ENCODE measurements at regions not wholly inside any gene's neighbourhood (a gene's known extent, or its start where the extent isn't known, plus 50 kb on each side); places are given as distances from the start of the nearest gene placed in this dataset.

- Mint-ChIP-seq H3K27me3 (peaks cover 3% of the 10 kb centered on the region), H3K36me3 (ENCODE audit: low read depth) (no peaks in the 10 kb centered on the region), H3K4me3 (no peak overlapping the region), H3K9me3 (peaks cover 2% of the 10 kb centered on the region), H3K27ac (no peak overlapping the region), H3K4me1 (ENCODE audit: low read depth) (no peaks in the 10 kb centered on the region)
- ChIA-PET CTCF (no interaction called here), POLR2A (no interaction called here)
- ATAC-seq = no peak
- TF ChIP-seq CTCF (IDR thresholded peaks at IDR 0.05) = no peak
- intact Hi-C loops (cut with micrococcal nuclease) = no loop called here
- no peak for DNase-seq
Measured at GRCh38 chr10:21157664-21158063, 260.6 kb upstream of the NEBL start.

GRCh38 chr10:21150166-21150565 lies 253.1 kb upstream of the NEBL start:
- POLR2A ChIA-PET = no interaction called here
- DNase-seq (no peak), ATAC-seq (no peak)
- no peak for TF ChIP-seq CTCF (IDR thresholded peaks at IDR 0.05)
- Mint-ChIP-seq H3K4me3 (no peak overlapping the region), H3K9me3 (no peaks in the 10 kb centered on the region), H3K36me3 (ENCODE audit: low read depth) (no peaks in the 10 kb centered on the region), H3K27ac (no peak overlapping the region), H3K4me1 (ENCODE audit: low read depth) (no peaks in the 10 kb centered on the region), H3K27me3 (no peaks in the 10 kb centered on the region)
- CTCF ChIA-PET = no interaction called here
- intact Hi-C loops (cut with micrococcal nuclease) = no loop called here

- Mint-ChIP-seq H3K4me1 (ENCODE audit: low read depth) (no peaks in the 10 kb centered on the region), H3K9me3 (no peaks in the 10 kb centered on the region), H3K27ac (no peak overlapping the region), H3K27me3 (peaks cover 2% of the 10 kb centered on the region), H3K4me3 (no peak overlapping the region), H3K36me3 (ENCODE audit: low read depth) (no peaks in the 10 kb centered on the region)
- DNase-seq = no peak
- CTCF ChIA-PET = no interaction called here
- intact Hi-C loops (cut with micrococcal nuclease) = no loop called here
- no peak for ATAC-seq
- TF ChIP-seq CTCF (IDR thresholded peaks at IDR 0.05) = no peak
- POLR2A ChIA-PET = interaction anchor here (0.7 kb wide), 1 partner anchor 629 kb away, joined by 3 read pairs; no protein-coding TSS in a partner anchor
Measured at GRCh38 chr10:21146436-21146789, 249.3 kb upstream of the NEBL start.

- DNase-seq (no peak), ATAC-seq (no peak)
- CTCF ChIA-PET = no interaction called here
- no peaks in the 10 kb centered on the region for H3K36me3 Mint-ChIP-seq (ENCODE audit: low read depth)
- H3K4me3 Mint-ChIP-seq = no peak overlapping the region
- H3K27me3 Mint-ChIP-seq = peaks cover 2% of the 10 kb centered on the region
- intact Hi-C loops (cut with micrococcal nuclease) = no loop called here
- no peaks in the 10 kb centered on the region for H3K4me1 Mint-ChIP-seq (ENCODE audit: low read depth)
- H3K27ac Mint-ChIP-seq = no peak overlapping the region
- no peaks in the 10 kb centered on the region for H3K9me3 Mint-ChIP-seq
- TF ChIP-seq CTCF (IDR thresholded peaks at IDR 0.05) = no peak
- POLR2A ChIA-PET = interaction anchor here (0.7 kb wide), 1 partner anchor 628 kb away, joined by 3 read pairs; no protein-coding TSS in a partner anchor
Measured at GRCh38 chr10:21145751-21146435, 248.8 kb upstream of the NEBL start.

- no peak for ATAC-seq
- DNase-seq = no peak
- no peak for TF ChIP-seq CTCF (IDR thresholded peaks at IDR 0.05)
- Mint-ChIP-seq H3K4me1 (ENCODE audit: low read depth) (no peaks in the 10 kb centered on the region), H3K36me3 (ENCODE audit: low read depth) (no peaks in the 10 kb centered on the region), H3K27ac (no peak overlapping the region), H3K27me3 (peaks cover 2% of the 10 kb centered on the region), H3K9me3 (no peaks in the 10 kb centered on the region), H3K4me3 (no peak overlapping the region)
- ChIA-PET CTCF (no interaction called here), POLR2A (no interaction called here)
- intact Hi-C loops (cut with micrococcal nuclease) = no loop called here
Measured at GRCh38 chr10:21144047-21144446, 246.9 kb upstream of the NEBL start.
